Panc1 (cell line): ENCODE measurements at regions not wholly inside any gene's neighbourhood (a gene's known extent, or its start where the extent isn't known, plus 50 kb on each side); places are given as distances from the start of the nearest gene placed in this dataset.

Source experiments
- ATAC-seq: fragments of 200-7000 bp; cut with Tn5 transposase; 2 replicates; pipeline ENCODE4 v1.9.1; 2020; ENCODE audit warnings: mild to moderate bottlenecking, moderate library complexity
- BruUV-seq: library from RNA; stranded (reverse); fragments of 400-500 nt; replicated peaks from 2 replicates; lab custom pipeline; 2021; lab: Mats Ljungman, UMichigan
- CTCF ChIA-PET: fragments of 300-600 bp; sonication (Branson Sonifier 250); formaldehyde crosslinking; loops from one replicate; lab custom pipeline; 2022; ENCODE audit warnings: antibody characterized with exemption; lab: Charles Lee
- POLR2A ChIA-PET: fragments of 300-600 bp; sonication (Branson Sonifier 250); formaldehyde crosslinking; loops from one replicate; lab custom pipeline; 2022; ENCODE audit warnings: antibody characterized with exemption; lab: Charles Lee
- DNase-seq: peaks from one replicate; pipeline ENCODE4 v3.0.0-alpha.2; 2010; ENCODE audit warnings: low read depth, low spot score
- H3K27ac ChIP-seq: 2 replicates; pipeline ENCODE4 v1.5.1; 2011; ENCODE audit warnings: mild to moderate bottlenecking, low read length, inconsistent platforms
- H3K27me3 ChIP-seq: fragments of 200-500 bp; sonication (Bioruptor generic); 2 replicates; pipeline ENCODE4 v1.6.0; 2014; ENCODE audit warnings: low read length, inconsistent platforms; ENCODE audit not compliant: control insufficient read depth, insufficient read depth
- H3K36me3 ChIP-seq: fragments of 200-500 bp; sonication (Bioruptor generic); 2 replicates; pipeline ENCODE4 v1.5.1; 2014; ENCODE audit warnings: inconsistent platforms, mild to moderate bottlenecking, low read length, moderate library complexity; ENCODE audit not compliant: control insufficient read depth, insufficient read depth
- H3K4me1 ChIP-seq: 2 replicates; pipeline ENCODE4 v1.5.1; 2011; ENCODE audit warnings: inconsistent platforms, mild to moderate bottlenecking, low read length, moderate library complexity; ENCODE audit not compliant: control insufficient read depth, insufficient read depth
- H3K4me3 ChIP-seq, 2 experiments: 2 replicates each; pipeline ENCODE4 v1.5.1; 2011 to 2012; ENCODE audit warnings: low read depth in 2 of 2, low read length in 2 of 2, mild to moderate bottlenecking in 2 of 2, inconsistent platforms in 1 of 2, moderate library complexity in 1 of 2
- H3K9me3 ChIP-seq: fragments of 200-500 bp; sonication (Bioruptor generic); 2 replicates; pipeline ENCODE4 v1.5.1; 2014; ENCODE audit warnings: low read depth, mild to moderate bottlenecking, inconsistent platforms, low read length, moderate library complexity; ENCODE audit not compliant: control insufficient read depth, insufficient read depth
- CTCF ChIP-seq: fragments of 450-650 bp; IDR thresholded peaks from 2 replicates; pipeline ENCODE4 v1.5.1; 2017; ENCODE audit warnings: mild to moderate bottlenecking
- POLR2AphosphoS5 ChIP-seq: IDR thresholded peaks from 2 replicates; pipeline ENCODE4 v1.6.1; 2012; ENCODE audit warnings: mild to moderate bottlenecking, low read depth, low read length, moderate library complexity
- REST ChIP-seq, 2 experiments: IDR thresholded peaks; 2 replicates each; pipeline ENCODE4 v1.6.1; 2011 to 2012; ENCODE audit warnings: low read depth in 2 of 2, control low read depth in 1 of 2, low read length in 1 of 2, mild to moderate bottlenecking in 1 of 2, moderate library complexity in 1 of 2; ENCODE audit not compliant: insufficient read depth in 1 of 2
- SIN3A ChIP-seq: IDR thresholded peaks from 2 replicates; pipeline ENCODE4 v1.6.1; 2012; ENCODE audit warnings: low read depth, mild to moderate bottlenecking, low read length, moderate library complexity, borderline replicate concordance; ENCODE audit not compliant: insufficient read depth
- TCF7L2 ChIP-seq: IDR thresholded peaks from 2 replicates; pipeline ENCODE4 v1.6.1; 2011; ENCODE audit warnings: mild to moderate bottlenecking, low read depth, low read length, inconsistent platforms
- in situ Hi-C: cut with HindIII; loops from 2 replicates; pipeline ENCODE4 v1.10.0; 2016; ENCODE audit warnings: low sequenced_read_pairs, low pct_unique_long_range_greater_than_20kb
- intact Hi-C: fragments of 100-400 bp; cut with micrococcal nuclease; formaldehyde crosslinking; loops from one replicate; pipeline ENCODE4 v1.10.0; 2022; ENCODE audit not compliant: unreplicated experiment

GRCh38 chr2:204172145-204172600 is 235.6 kb downstream of the ICOS start:
- H3K36me3 ChIP-seq = no peaks in the 10 kb centered on the region

GRCh38 chr2:204174034-204174433 is 237.5 kb downstream of the ICOS start:
- ATAC-seq (no peak), DNase-seq (no peak)
- no peak for TF ChIP-seq POLR2AphosphoS5
- no peak for TF ChIP-seq REST (IDR thresholded peaks at IDR 0.05; ENCODE audit: insufficient read depth in 1 of 2, low read depth in 2 of 2, low read length in 1 of 2)
- TF ChIP-seq CTCF = no peak
- no peak for TF ChIP-seq SIN3A
- no peak for TF ChIP-seq TCF7L2
- POLR2A ChIA-PET = no interaction called here
- intact Hi-C loops (no loop called here), in situ Hi-C loops (no loop called here)
- H3K9me3 ChIP-seq = no peaks in the 10 kb centered on the region
- peaks cover 12% of the 10 kb centered on the region; the same call in 1 of the 2 replicates for H3K27me3 ChIP-seq
- H3K27ac ChIP-seq = no peak overlapping the region
- CTCF ChIA-PET = no interaction called here
- H3K4me3 ChIP-seq = no peak overlapping the region
- H3K36me3 ChIP-seq = no peaks in the 10 kb centered on the region
- no peaks in the 10 kb centered on the region for H3K4me1 ChIP-seq
- BruUV-seq = no TSS peak

More at GRCh38 chr2:204172145-204172600, 235.6 kb downstream of the ICOS start:
- TF ChIP-seq POLR2AphosphoS5 = no peak
- no peak for TF ChIP-seq CTCF
- Histone ChIP-seq H3K9me3 (no peaks in the 10 kb centered on the region), H3K4me3 (no peak overlapping the region), H3K27me3 (peaks cover 12% of the 10 kb centered on the region; the same call in 1 of the 2 replicates), H3K4me1 (no peaks in the 10 kb centered on the region), H3K27ac (no peak overlapping the region)
- CTCF ChIA-PET = no interaction called here
- no peak for DNase-seq
- no peak for ATAC-seq
- in situ Hi-C loops (no loop called here), intact Hi-C loops (no loop called here)
- POLR2A ChIA-PET = no interaction called here
- no TSS peak for BruUV-seq
